ENCODE measurements at regions not wholly inside any gene's neighbourhood (a gene's known extent, or its start where the extent isn't known, plus 50 kb on each side); places are given as distances from the start of the nearest gene placed in this dataset.
"Not testable (repeated sequence)": the region's sequence is repeated elsewhere in the genome, so short reads cannot be mapped to it uniquely, and the experiment has no call there.

GRCh38 chr2:219743548-219743947 lies 116.1 kb downstream of the SLC4A3 start:
- H3K4me1 ChIP-seq: no peaks in the 10 kb centered on the region
- no peak overlapping the region for H3K4me3 ChIP-seq (replicated peaks in 1 of 3)
- no peaks in the 10 kb centered on the region for H3K9me3 ChIP-seq
- no peak for DNase-seq
- TF ChIP-seq, protein P1, sequence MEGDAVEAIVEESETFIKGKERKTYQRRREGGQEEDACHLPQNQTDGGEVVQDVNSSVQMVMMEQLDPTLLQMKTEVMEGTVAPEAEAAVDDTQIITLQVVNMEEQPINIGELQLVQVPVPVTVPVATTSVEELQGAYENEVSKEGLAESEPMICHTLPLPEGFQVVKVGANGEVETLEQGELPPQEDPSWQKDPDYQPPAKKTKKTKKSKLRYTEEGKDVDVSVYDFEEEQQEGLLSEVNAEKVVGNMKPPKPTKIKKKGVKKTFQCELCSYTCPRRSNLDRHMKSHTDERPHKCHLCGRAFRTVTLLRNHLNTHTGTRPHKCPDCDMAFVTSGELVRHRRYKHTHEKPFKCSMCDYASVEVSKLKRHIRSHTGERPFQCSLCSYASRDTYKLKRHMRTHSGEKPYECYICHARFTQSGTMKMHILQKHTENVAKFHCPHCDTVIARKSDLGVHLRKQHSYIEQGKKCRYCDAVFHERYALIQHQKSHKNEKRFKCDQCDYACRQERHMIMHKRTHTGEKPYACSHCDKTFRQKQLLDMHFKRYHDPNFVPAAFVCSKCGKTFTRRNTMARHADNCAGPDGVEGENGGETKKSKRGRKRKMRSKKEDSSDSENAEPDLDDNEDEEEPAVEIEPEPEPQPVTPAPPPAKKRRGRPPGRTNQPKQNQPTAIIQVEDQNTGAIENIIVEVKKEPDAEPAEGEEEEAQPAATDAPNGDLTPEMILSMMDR (IDR thresholded peaks at IDR 0.05): no peak
- no peak for TF ChIP-seq POLR2A (IDR thresholded peaks at IDR 0.05)
- 22 to 53% methylated on average over 1 of the region's 1 CpG for WGBS, 2 donors
- no peaks in the 10 kb centered on the region for H3K27me3 ChIP-seq
- intact Hi-C loops (cut with DNase I): no loop called here
- no peaks in the 10 kb centered on the region for H3K36me3 ChIP-seq
- H3K27ac ChIP-seq: no peak overlapping the region

GRCh38 chr2:219744066-219744465 lies 116.6 kb downstream of the SLC4A3 start:
- 27 to 33% methylated on average over 2 of the region's 2 CpGs for WGBS, 2 donors
- intact Hi-C loops (cut with DNase I): no loop called here
- H3K27me3 ChIP-seq: no peaks in the 10 kb centered on the region
- TF ChIP-seq, protein P1 (IDR thresholded peaks at IDR 0.05): no peak
- no peak for TF ChIP-seq POLR2A (IDR thresholded peaks at IDR 0.05)
- no peak for DNase-seq
- H3K9me3 ChIP-seq: no peaks in the 10 kb centered on the region
- no peaks in the 10 kb centered on the region for H3K36me3 ChIP-seq
- H3K27ac ChIP-seq: no peak overlapping the region
- no peak overlapping the region for H3K4me3 ChIP-seq (replicated peaks in 1 of 3)
- no peaks in the 10 kb centered on the region for H3K4me1 ChIP-seq

DNA sequence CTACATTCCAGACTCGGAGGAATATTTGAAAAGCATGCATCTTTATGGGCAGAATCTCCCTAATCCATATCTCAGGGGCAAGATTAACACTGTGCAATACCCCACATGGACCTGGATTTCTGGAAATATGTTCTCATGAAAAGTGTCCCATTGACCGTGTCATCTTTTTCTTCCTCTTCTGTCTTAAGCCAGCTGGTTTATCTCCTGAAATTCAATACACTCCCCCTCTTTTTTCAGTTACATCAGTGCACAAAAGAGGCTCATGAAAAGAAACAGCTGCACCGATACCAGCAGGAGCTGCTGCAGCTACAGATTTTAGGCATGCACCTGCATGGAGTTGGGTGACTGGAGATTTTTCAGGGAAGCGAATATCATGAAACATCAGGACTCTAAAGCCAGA lies 117.2 kb downstream of the SLC4A3 start:
- TF ChIP-seq, protein P1 (IDR thresholded peaks at IDR 0.05): no peak
- TF ChIP-seq POLR2A (IDR thresholded peaks at IDR 0.05): no peak
- Histone ChIP-seq H3K4me1 (no peaks in the 10 kb centered on the region), H3K27me3 (no peaks in the 10 kb centered on the region), H3K36me3 (no peaks in the 10 kb centered on the region), H3K9me3 (no peaks in the 10 kb centered on the region), H3K27ac (no peak overlapping the region), H3K4me3 (replicated peaks in 1 of 3) (no peak overlapping the region)
- no peak for DNase-seq
- intact Hi-C loops (cut with DNase I): no loop called here
- 79 to 85% methylated on average over 4 of the region's 4 CpGs for WGBS, 2 donors

DNA sequence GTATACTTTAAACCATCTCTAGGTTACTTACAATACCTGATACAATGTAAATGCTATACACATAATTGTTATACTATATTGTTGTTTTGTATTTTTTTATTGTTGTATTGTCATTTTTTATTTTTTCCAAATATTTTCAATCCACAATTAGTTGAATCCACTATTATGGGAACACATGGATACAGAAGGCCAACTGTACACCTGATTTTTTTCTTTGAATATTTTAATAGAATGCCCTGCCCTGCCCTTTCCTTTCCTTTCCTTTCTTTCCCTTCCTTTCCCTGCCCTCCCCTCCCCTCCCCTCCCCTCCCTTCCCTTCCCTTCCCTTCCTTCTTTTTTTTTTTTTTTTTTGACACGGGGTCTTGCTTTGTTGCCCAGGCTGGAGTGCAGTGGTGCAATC lies 120.2 kb downstream of the SLC4A3 start:
- TF ChIP-seq, protein P1 (IDR thresholded peaks at IDR 0.05): no peak
- TF ChIP-seq POLR2A (IDR thresholded peaks at IDR 0.05): no peak
- H3K27me3 ChIP-seq: no peaks in the 10 kb centered on the region
- no peaks in the 10 kb centered on the region for H3K36me3 ChIP-seq
- WGBS, 2 donors: 88 to 100% methylated on average over 1 of the region's 1 CpG
- H3K4me1 ChIP-seq: no peaks in the 10 kb centered on the region
- H3K27ac ChIP-seq: no peak overlapping the region
- DNase-seq: no peak
- intact Hi-C loops (cut with DNase I): no loop called here
- no peaks in the 10 kb centered on the region for H3K9me3 ChIP-seq
- no peak overlapping the region for H3K4me3 ChIP-seq (replicated peaks in 1 of 3)

GRCh38 chr2:219748671-219749570 lies 121.5 kb downstream of the SLC4A3 start:
- DNase-seq: no peak
- no peaks in the 10 kb centered on the region for H3K36me3 ChIP-seq
- 84 to 85% methylated on average over 4 of the region's 4 CpGs for WGBS, 2 donors
- H3K4me3 ChIP-seq (replicated peaks in 1 of 3): no peak overlapping the region
- H3K27ac ChIP-seq: no peak overlapping the region
- intact Hi-C loops (cut with DNase I): no loop called here
- TF ChIP-seq, protein P1 (IDR thresholded peaks at IDR 0.05): no peak
- no peak for TF ChIP-seq POLR2A (IDR thresholded peaks at IDR 0.05)
- no peaks in the 10 kb centered on the region for H3K9me3 ChIP-seq
- H3K4me1 ChIP-seq: no peaks in the 10 kb centered on the region
- H3K27me3 ChIP-seq: no peaks in the 10 kb centered on the region

DNA sequence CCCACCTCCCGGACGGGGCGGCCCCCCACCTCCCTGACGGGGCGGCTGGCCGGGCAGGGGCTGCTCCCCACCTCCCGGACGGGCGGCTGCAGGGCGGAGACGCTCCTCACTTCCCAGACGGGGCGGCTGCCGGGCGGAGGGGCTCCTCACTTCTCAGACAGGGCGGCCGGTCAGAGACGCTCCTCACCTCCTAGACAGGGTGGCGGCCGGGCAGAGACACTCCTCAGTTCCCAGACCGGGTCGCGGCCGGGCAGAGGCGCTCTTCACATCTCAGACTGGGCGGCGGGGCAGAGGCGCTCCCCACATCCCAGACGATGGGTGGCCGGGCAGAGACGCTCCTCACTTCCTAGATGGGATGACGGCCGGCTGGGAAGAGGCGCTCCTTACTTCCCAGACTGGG lies 123.7 kb downstream of the SLC4A3 start:
- H3K27ac ChIP-seq; H3K4me3 ChIP-seq (replicated peaks in 1 of 3); H3K27me3 ChIP-seq; DNase-seq; intact Hi-C loops (cut with DNase I); H3K9me3 ChIP-seq; H3K36me3 ChIP-seq; H3K4me1 ChIP-seq: not testable (repeated sequence)
- 95% methylated on average over 4 of the region's 34 CpGs; no CpG with 5 or more reads in 1 of the 2 donors for WGBS, 2 donors

All from thyroid gland (tissue), 4 donors.